HG03442 (cell line): ENCODE measurements at regions not wholly inside any gene's neighbourhood (a gene's known extent, or its start where the extent isn't known, plus 50 kb on each side); places are given as distances from the start of the nearest gene placed in this dataset.

ENCODE experiments used
- ATAC-seq: cut with Tn5 transposase; IDR thresholded peaks from one replicate; pipeline ENCODE4 v1.9.1; 2021; ENCODE audit warnings: mild to moderate bottlenecking, moderate library complexity; ENCODE audit not compliant: unreplicated experiment

DNA sequence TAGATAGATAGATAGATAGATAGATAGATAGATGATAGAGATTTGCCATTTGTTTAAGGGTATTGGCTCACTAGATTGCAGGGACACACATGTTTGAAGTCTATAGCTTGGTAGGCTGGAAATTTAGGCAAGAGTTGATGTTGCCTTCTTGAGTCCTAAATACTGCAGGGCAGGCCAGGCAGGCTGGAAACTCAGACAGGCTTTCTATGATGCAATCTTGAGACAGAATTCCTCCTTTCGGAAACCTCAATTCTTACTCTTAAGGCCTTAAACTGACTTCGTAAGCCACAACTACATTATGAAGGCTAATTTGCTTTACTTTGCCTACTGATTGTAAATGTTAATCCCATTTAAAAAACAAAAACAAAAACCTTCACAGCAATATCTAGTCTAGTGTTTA, 322.9 kb upstream of the AKR1E2 start:
- no peak for ATAC-seq

GRCh38 chr10:4501306-4501705, 324.7 kb upstream of the AKR1E2 start:
- no peak for ATAC-seq

- no peak for ATAC-seq
Measured at GRCh38 chr10:4498711-4499251, 327.2 kb upstream of the AKR1E2 start.

- ATAC-seq, result no peak
Measured at GRCh38 chr10:4494551-4494950, 331.5 kb upstream of the AKR1E2 start.

- ATAC-seq, result no peak
Measured at GRCh38 chr10:4492202-4492601, 333.8 kb upstream of the AKR1E2 start.

DNA sequence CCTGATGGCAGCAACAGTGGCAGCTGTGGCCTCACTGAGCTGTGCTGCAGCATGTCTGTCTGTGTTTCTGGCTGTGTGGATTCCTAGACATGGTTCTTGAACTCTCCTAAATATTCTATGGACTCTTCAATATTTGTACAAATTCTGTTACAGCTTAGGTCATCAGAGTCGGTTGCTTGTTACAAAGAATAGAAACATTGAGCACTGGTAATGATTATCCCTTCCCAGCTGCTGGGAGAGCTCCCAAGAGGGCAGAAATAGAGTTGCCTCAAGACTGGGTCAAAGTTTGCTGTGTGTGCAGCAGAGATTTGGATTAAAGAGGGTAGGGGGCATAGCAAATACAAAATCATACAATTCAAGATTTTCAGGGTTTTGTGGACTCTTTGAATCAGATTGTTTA, 337.1 kb upstream of the AKR1E2 start:
- ATAC-seq, result no peak

GRCh38 chr10:4485636-4486035, 340.4 kb upstream of the AKR1E2 start:
- no peak for ATAC-seq

DNA sequence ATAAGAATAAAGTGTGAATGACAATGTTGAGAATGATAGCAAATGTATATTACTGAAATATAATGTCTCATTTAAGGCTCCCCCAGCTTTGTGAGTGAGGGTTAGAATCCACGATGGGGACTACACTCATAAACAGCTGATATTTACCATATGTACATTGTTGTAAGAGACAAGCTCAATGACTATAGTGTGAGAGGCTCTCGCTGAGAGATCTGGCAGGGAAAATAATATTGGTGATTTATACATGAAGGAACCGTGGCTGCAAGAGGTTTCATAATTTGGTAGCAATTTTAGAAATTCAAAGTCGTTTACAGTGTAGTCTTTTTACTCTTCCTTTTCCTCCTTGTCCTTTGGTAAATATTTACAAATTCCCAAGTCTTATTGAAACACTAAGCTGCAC, 342.2 kb upstream of the AKR1E2 start:
- no peak for ATAC-seq

DNA sequence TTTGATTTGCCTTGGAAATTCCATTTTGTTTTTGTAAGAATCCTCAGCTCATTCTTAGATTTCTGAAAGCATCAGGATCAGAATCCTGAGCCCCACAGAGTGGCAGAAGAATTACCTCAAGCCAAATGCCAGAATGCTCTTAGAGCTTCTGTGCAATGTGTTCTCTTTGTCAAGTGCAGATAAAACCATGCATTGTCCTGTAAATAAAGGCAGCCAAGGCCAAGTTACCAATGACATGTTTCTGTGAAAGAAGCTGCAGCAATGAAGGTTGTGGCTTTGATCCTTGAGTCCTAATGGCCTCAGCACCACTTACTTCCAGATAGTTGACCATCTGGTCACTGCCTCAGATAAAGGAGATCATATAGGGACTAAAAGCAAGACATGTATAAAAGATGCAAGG, 343.3 kb upstream of the AKR1E2 start:
- ATAC-seq, result no peak

DNA sequence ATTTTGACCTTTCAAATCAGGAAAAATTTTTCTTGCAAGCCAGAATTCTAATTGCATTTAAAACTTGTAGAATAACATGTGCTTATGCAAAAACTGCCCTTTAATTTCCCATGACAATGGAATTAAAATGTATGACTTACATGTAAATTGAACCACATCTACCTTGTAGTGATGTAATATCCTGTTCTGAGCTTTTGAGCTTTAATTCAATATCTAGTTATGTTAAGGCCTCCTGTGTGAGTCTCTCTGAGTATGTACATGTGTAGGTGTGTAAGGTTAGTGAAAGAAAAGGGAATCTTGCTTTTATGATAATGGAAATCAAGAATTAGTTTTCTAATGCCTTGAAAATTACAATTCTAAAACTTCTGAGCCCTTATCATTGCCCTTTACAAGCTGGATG, 344.8 kb upstream of the AKR1E2 start:
- no peak for ATAC-seq

GRCh38 chr10:4479342-4479741, 346.7 kb upstream of the AKR1E2 start:
- ATAC-seq, result no peak

DNA sequence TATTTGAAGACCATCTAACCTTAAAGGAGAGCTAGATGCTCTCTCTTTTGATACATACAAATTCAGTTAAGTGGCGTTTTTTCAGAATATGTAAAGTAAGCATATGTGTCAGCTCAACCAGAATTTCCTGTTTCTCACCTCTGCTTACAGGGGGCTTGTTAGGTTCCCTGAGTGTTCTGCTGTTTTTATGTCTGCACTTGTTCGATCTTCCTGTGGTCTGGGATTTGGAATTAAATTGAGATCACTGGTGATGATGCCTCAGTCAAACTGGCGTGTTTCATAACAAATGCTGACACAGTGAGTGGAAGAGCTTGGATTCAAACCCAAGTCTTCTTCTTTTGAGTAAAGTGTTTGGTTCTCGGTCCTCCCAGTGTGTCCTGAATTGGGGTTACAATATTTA, 348.3 kb upstream of the AKR1E2 start:
- no peak for ATAC-seq

DNA sequence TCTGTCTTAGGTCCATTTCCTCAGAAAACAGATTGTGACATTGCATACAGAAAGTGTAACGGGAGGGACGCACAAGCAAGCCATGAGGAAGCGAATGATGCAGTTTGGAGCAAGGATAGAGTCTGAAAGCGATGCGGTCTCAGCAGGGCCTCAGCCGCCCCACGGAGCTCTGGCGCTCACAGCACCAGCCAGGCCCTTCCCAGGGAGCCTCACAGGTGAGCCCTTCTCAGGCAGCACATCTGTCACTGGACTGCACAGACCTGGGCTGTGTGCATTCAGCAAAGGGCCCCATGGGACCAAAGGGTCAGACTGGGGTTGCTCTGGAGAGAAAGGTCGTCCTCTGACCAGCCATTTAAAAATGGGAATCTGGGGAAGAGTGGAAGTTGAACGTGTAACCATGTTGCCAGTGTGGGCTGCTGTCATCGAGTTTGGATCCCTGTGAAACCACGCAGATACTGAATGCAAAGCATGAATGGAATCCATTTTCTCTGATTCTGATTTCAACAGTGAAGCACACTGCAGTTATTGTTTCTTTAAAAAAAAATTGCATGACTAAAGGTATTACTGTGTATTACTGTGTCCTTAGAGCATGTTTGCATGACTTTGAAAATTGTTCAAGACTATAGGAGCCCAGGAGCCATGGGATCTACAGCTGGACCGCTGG, 350.0 kb upstream of the AKR1E2 start:
- ATAC-seq, result no peak

GRCh38 chr10:4474829-4475228, 351.2 kb upstream of the AKR1E2 start:
- ATAC-seq, result no peak

DNA sequence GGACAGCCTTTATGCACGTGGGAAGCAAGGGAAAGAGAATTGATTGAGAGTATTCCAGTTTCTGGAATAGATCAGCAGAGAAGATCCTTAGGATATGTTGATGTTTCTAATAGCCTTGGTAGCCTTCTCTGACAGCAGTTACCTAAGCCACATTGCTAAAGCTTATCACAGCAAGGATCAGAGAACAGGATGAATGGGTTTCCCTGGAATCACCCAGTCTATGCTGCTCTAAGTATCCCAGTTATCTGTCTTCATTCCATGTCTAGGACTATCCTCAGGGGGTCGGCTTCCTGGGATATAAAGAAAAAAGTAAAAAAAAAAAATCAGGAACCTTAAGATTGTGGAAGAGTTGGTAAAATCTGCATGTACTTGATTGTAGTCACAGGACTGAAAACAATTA, 352.0 kb upstream of the AKR1E2 start:
- ATAC-seq, result no peak

- ATAC-seq, result no peak
Measured at GRCh38 chr10:4472190-4472904, 353.7 kb upstream of the AKR1E2 start.

DNA sequence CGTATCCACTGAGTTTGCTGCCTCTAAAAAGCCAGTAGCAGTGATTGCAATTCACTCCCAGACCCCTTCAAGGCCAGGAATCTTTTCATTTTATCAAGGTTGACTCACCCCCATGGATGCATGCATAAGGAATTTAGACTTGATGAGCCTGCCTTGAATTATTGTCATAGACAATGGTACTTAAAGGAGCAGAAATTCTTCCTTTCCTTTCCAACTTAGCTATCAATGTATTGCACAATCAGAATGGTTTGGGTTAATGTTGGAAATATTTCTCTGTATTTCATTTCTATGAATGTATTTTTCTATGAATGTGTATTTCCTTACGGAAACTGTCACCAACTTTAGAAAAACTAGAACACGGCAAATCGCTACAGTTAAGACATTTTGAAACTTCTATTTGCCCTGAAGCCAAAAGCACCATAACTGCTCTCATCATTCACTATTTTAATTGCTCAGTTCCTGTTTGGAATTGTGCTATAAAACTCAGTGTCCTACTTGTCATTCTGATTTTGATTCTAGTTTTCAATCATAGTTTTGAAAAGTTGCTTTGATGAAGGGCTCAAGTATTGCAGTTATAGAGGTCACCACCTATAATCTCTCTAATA, 355.7 kb upstream of the AKR1E2 start:
- no peak for ATAC-seq

- ATAC-seq, result no peak
Measured at GRCh38 chr10:4467481-4467880, 358.5 kb upstream of the AKR1E2 start.

DNA sequence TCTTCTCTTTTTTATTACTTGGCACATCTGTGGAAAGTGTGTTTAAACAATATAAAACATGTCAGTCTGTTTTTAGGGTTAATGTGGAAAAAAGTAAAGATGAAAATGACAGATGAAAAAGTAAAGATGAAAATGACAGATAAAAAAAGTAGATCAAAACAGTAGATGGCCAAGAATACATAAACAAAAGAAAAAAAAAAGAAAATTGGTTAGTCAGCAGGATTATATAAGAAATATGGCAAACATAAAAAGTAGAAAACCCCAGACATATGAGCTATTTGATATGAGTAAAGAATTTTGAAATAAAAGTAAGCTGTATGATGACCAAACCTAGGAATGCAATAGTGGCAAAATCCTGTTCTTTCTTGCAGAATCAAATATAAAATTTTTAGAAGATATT, 365.7 kb upstream of the AKR1E2 start:
- no peak for ATAC-seq

GRCh38 chr10:4459531-4459930, 366.5 kb upstream of the AKR1E2 start:
- no peak for ATAC-seq

- no peak for ATAC-seq
Measured at GRCh38 chr10:4457597-4457996, 368.4 kb upstream of the AKR1E2 start.

- ATAC-seq, result no peak
Measured at GRCh38 chr10:4456776-4457175, 369.2 kb upstream of the AKR1E2 start.
